ENCODE measurements at regions not wholly inside any gene's neighbourhood (a gene's known extent, or its start where the extent isn't known, plus 50 kb on each side); places are given as distances from the start of the nearest gene placed in this dataset.

DNA sequence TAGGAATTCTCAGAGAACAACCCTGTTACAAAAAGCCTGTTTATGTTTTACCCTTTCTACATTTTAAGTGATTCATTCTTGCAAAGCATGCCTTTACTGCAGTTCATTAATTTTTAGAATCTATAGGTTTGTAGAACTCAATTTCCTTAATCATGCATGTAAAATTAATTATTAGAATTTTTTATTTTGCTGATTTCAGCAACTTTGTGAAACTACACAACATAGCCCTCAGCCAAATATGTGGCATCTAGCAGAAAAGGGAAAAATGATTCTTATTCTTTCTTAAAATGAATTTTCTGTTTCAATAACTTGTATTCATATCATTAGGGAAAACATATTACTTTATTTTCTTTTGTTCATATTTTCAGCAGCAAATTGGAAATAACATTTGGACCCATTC is 392.9 kb upstream of the PFKP start:
- no peak overlapping the region for H2AFZ ChIP-seq
- H3K27ac ChIP-seq (ENCODE audit: low read depth) = no peak overlapping the region
- Mint-ChIP-seq H3K4me1 (peaks cover 17% of the 10 kb centered on the region), H3K4me3 (no peak overlapping the region), H3K27me3 (ENCODE audit: insufficient read depth, low read depth, poor library complexity) (peaks cover 2% of the 10 kb centered on the region), H3K36me3 (ENCODE audit: low read depth) (no peaks in the 10 kb centered on the region), H3K27ac (no peak overlapping the region), H3K9me3 (no peaks in the 10 kb centered on the region)
- H3K9me2 ChIP-seq (ENCODE audit: insufficient read depth) = 0 out of 2 replicates have a peak, but pooled peaks cover 6% of the 10 kb centered on the region
- no peaks in the 10 kb centered on the region for H3K27me3 ChIP-seq (ENCODE audit: insufficient read depth)
- TF ChIP-seq CTCF (conservative IDR thresholded peaks at IDR 0.05; ENCODE audit: low read depth in 2 of 2) (no peak), NANOG (IDR thresholded peaks at IDR 0.05; ENCODE audit: borderline replicate concordance) (no peak), EZH2 (IDR thresholded peaks at IDR 0.05; ENCODE audit: low read depth, unreplicated experiment) (no peak), CREB1 (CRISPR knock-in tag; IDR thresholded peaks at IDR 0.05; ENCODE audit: low read depth) (no peak), ZNF114 (CRISPR knock-in tag; IDR thresholded peaks at IDR 0.05) (no peak), POLR2AphosphoS5 (IDR thresholded peaks at IDR 0.05; ENCODE audit: low read depth) (no peak)
- TF ChIP-seq, protein P1, sequence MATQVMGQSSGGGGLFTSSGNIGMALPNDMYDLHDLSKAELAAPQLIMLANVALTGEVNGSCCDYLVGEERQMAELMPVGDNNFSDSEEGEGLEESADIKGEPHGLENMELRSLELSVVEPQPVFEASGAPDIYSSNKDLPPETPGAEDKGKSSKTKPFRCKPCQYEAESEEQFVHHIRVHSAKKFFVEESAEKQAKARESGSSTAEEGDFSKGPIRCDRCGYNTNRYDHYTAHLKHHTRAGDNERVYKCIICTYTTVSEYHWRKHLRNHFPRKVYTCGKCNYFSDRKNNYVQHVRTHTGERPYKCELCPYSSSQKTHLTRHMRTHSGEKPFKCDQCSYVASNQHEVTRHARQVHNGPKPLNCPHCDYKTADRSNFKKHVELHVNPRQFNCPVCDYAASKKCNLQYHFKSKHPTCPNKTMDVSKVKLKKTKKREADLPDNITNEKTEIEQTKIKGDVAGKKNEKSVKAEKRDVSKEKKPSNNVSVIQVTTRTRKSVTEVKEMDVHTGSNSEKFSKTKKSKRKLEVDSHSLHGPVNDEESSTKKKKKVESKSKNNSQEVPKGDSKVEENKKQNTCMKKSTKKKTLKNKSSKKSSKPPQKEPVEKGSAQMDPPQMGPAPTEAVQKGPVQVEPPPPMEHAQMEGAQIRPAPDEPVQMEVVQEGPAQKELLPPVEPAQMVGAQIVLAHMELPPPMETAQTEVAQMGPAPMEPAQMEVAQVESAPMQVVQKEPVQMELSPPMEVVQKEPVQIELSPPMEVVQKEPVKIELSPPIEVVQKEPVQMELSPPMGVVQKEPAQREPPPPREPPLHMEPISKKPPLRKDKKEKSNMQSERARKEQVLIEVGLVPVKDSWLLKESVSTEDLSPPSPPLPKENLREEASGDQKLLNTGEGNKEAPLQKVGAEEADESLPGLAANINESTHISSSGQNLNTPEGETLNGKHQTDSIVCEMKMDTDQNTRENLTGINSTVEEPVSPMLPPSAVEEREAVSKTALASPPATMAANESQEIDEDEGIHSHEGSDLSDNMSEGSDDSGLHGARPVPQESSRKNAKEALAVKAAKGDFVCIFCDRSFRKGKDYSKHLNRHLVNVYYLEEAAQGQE (IDR thresholded peaks at IDR 0.05; ENCODE audit: unreplicated experiment) = no peak
- H3K36me3 ChIP-seq (ENCODE audit: insufficient read depth) = no peaks in the 10 kb centered on the region
- H3K79me2 ChIP-seq (replicated peaks; ENCODE audit: insufficient read depth) = no peaks in the 10 kb centered on the region
- no peak overlapping the region for H3K4me2 ChIP-seq
- H3F3A ChIP-seq (replicated peaks; ENCODE audit: low read depth) = no peaks in the 10 kb centered on the region
- no peaks in the 10 kb centered on the region for H4K20me1 ChIP-seq (replicated peaks; ENCODE audit: insufficient read depth)
- no peak for DNase-seq (ENCODE audit: low spot score)
- no peak overlapping the region for H3K4me3 ChIP-seq
- no peak for ATAC-seq
- peaks cover 8% of the 10 kb centered on the region for H3K4me1 ChIP-seq (ENCODE audit: insufficient read depth)

- H3K4me1 Mint-ChIP-seq = peaks cover 17% of the 10 kb centered on the region
- Histone ChIP-seq H3K4me2 (no peak overlapping the region), H3K27me3 (ENCODE audit: insufficient read depth) (no peaks in the 10 kb centered on the region), H3K79me2 (replicated peaks; ENCODE audit: insufficient read depth) (no peaks in the 10 kb centered on the region), H3K4me3 (no peak overlapping the region), H3F3A (replicated peaks; ENCODE audit: low read depth) (no peaks in the 10 kb centered on the region), H2AFZ (no peak overlapping the region), H3K4me1 (ENCODE audit: insufficient read depth) (peaks cover 8% of the 10 kb centered on the region), H3K36me3 (ENCODE audit: insufficient read depth) (no peaks in the 10 kb centered on the region), H3K9me2 (ENCODE audit: insufficient read depth) (0 out of 2 replicates have a peak, but pooled peaks cover 6% of the 10 kb centered on the region), H3K27ac (ENCODE audit: low read depth) (no peak overlapping the region), H4K20me1 (replicated peaks; ENCODE audit: insufficient read depth) (no peaks in the 10 kb centered on the region)
- no peak overlapping the region for H3K4me3 Mint-ChIP-seq
- 0 out of 3 replicates have a peak, but pooled peaks cover 7% of the 10 kb centered on the region for H3K9me3 Mint-ChIP-seq
- ATAC-seq (no peak), DNase-seq (ENCODE audit: low spot score) (no peak)
- H3K36me3 Mint-ChIP-seq (ENCODE audit: low read depth) = no peaks in the 10 kb centered on the region
- no peak overlapping the region for H3K27ac Mint-ChIP-seq
- H3K27me3 Mint-ChIP-seq (ENCODE audit: insufficient read depth, low read depth, poor library complexity) = no peaks in the 10 kb centered on the region
- TF ChIP-seq JUNB (IDR thresholded peaks at IDR 0.05; ENCODE audit: unreplicated experiment) = no peak
- TF ChIP-seq, protein P1 (IDR thresholded peaks at IDR 0.05; ENCODE audit: unreplicated experiment) = no peak
Observed at GRCh38 chr10:2670864-2671263, 396.5 kb upstream of the PFKP start.
